Astrocyte (in vitro differentiated cells and primary cell): ENCODE measurements at regions not wholly inside any gene's neighbourhood (a gene's known extent, or its start where the extent isn't known, plus 50 kb on each side); places are given as distances from the start of the nearest gene placed in this dataset.

Experiments
- CTCF ChIP-seq: IDR thresholded peaks from 2 replicates; pipeline ENCODE4 v1.5.1; 2011; ENCODE audit warnings: low read depth, mild to moderate bottlenecking, inconsistent platforms, low read length, moderate library complexity; ENCODE audit not compliant: insufficient read depth
- EZH2 ChIP-seq: IDR thresholded peaks from 2 replicates; pipeline ENCODE4 v1.6.1; 2012; ENCODE audit warnings: mild to moderate bottlenecking, low read length, inconsistent platforms; ENCODE audit not compliant: insufficient read depth

DNA sequence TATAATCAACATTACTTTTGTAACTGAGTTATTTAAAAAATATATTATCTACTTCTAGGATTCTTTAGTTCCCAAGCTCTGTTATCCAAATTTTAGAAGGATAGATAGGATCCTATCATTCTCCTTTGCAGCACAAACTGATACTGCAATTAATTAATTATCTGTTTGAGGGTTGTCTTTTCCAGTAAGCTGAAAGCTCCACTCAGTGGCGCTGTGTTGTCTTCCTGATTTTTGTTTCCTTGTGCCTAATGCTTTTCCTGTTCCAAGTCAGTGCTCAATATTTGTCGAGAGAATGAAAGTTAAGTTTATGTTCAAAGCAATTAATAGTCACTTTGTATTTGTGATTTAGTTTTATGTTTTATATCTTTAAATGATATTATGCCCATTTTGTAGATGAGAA is 107.4 kb upstream of the ANK2 start:
- TF ChIP-seq CTCF (no peak), EZH2 (no peak)
